Activated naive CD4-positive, alpha-beta T cell treated with anti-CD3 and anti-CD28 coated beads, Interleukin-2, amount 50 U/mL, for 24 hours (primary cell): ENCODE measurements at regions not wholly inside any gene's neighbourhood (a gene's known extent, or its start where the extent isn't known, plus 50 kb on each side); places are given as distances from the start of the nearest gene placed in this dataset.

Source experiments
- H3K27ac Mint-ChIP-seq: one replicate; pipeline ENCODE4 v1.8.0; 2021; ENCODE audit warnings: mild to moderate bottlenecking, mixed read lengths
- H3K27me3 Mint-ChIP-seq: one replicate; pipeline ENCODE4 v1.8.0; 2021; ENCODE audit warnings: mixed read lengths
- H3K36me3 Mint-ChIP-seq: one replicate; pipeline ENCODE4 v1.8.0; 2021; ENCODE audit warnings: mixed read lengths
- H3K4me1 Mint-ChIP-seq: one replicate; pipeline ENCODE4 v1.8.0; 2021; ENCODE audit warnings: mixed read lengths
- H3K4me3 Mint-ChIP-seq: one replicate; pipeline ENCODE4 v1.8.0; 2021; ENCODE audit warnings: mild to moderate bottlenecking, mixed read lengths
- H3K9me3 Mint-ChIP-seq: one replicate; pipeline ENCODE4 v1.8.0; 2021; ENCODE audit warnings: mixed read lengths

DNA sequence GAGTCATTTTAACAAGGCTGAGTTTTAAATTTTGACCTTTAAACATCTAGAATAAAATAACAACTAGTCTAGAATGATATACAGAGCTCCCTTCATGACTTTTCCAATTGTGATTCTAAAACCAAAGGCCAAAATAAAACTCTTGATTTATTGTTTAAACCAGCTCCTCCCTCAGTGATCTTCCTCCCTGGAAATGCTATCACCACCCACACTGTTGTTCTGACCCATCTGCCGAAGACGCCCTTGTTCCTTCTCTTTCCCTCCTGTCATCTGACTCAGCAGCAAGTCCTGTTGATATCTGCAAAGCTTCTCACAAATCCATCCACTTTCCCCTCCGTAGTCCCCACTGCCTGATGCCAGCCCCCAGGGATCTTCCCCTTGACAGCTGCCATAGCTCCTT is 231.6 kb upstream of the DYNLRB2 start:
- no peaks in the 10 kb centered on the region for H3K4me1 Mint-ChIP-seq
- peaks cover 12% of the 10 kb centered on the region for H3K27me3 Mint-ChIP-seq

DNA sequence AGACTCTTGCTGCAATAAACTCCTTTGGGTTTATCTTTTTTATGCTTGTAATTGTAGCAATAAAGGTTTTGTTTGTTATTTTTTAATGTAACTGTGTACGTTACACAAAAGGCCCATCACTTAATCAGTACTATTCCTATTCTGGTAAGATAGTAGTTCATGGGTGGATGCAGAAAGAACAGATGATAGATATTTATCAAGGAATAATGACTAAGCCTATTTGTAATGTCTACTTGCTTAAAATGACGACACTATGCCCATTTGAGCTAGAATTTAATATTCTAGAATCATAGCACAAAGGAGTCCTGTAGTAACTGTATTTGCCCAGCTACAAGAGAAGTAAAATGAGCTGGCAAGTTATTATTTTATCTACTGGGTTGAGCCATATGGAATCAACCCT is 235.4 kb upstream of the DYNLRB2 start:
- H3K27ac Mint-ChIP-seq, result no peak overlapping the region
- peaks cover 9% of the 10 kb centered on the region for H3K27me3 Mint-ChIP-seq

More for the DNA sequence above, 231.6 kb upstream of the DYNLRB2 start:
- H3K27ac Mint-ChIP-seq, result no peak overlapping the region
- H3K9me3 Mint-ChIP-seq, result no peaks in the 10 kb centered on the region
- no peak overlapping the region for H3K4me3 Mint-ChIP-seq
- H3K36me3 Mint-ChIP-seq, result no peaks in the 10 kb centered on the region

DNA sequence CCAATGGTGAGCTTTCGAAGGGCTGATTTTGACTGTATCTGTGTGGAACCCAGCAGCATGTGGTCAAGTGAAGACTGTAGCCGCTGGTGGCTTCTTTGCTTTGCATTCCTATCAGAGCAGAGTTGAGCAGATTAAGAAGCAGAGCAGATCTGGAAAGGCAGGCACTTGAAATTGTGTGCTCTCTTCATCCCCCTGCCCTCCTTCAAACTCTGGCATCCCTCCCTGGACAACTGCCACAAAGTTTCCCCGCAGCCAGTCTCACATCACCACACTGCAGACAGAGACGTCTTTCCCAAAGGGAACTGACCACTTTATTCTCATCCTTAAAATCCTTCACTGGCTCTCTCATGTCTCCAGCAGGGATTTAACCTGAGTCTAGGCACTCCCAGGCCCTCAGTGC is 237.1 kb upstream of the DYNLRB2 start:
- H3K4me1 Mint-ChIP-seq, result no peaks in the 10 kb centered on the region
- no peak overlapping the region for H3K27ac Mint-ChIP-seq
- no peaks in the 10 kb centered on the region for H3K9me3 Mint-ChIP-seq
- no peaks in the 10 kb centered on the region for H3K36me3 Mint-ChIP-seq
- peaks cover 6% of the 10 kb centered on the region for H3K27me3 Mint-ChIP-seq
- H3K4me3 Mint-ChIP-seq, result no peak overlapping the region

More for the DNA sequence above, 235.4 kb upstream of the DYNLRB2 start:
- Mint-ChIP-seq H3K4me3 (no peak overlapping the region), H3K9me3 (no peaks in the 10 kb centered on the region), H3K36me3 (no peaks in the 10 kb centered on the region), H3K4me1 (no peaks in the 10 kb centered on the region)

DNA sequence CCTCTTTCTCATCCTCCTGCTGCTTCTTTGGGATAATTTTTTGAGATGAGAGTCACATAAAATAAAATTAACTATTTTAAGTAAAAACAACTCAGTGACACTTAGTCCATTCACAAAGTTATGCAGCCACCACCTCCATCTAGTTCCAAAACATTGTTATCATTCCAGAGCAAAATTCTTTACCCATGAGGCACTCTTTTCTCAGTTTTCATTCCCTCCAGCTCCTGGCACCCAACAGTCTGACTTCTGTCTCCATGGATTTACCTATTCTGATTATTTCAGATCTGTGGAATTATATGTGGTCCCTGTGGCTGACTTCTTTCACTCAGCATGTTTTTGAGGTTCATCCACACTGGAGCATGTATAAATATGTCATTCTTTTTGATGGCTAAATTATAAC is 239.9 kb upstream of the DYNLRB2 start:
- Mint-ChIP-seq H3K36me3 (no peaks in the 10 kb centered on the region), H3K9me3 (no peaks in the 10 kb centered on the region), H3K27ac (no peak overlapping the region), H3K4me3 (no peak overlapping the region), H3K27me3 (peaks cover 8% of the 10 kb centered on the region), H3K4me1 (no peaks in the 10 kb centered on the region)

DNA sequence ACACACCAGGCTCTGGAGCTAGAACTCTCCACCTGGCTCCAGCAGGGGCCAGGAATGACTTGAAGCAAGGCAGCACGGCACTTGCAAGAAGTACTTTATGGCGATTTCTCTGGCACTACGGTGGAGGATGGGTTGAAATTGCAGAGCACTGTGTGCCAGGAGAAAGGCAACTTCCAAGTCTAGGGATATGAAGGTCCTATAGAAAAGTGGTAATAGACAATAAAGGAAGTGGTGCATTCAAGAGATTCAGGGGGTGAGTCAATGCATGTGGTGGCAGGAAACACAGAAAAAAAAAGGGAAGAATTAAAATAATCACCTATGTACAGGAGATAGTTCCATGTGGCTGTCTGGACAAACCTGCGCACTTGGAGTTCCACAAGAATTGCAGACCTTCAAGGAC is 240.3 kb upstream of the DYNLRB2 start:
- no peak overlapping the region for H3K4me3 Mint-ChIP-seq
- H3K36me3 Mint-ChIP-seq, result no peaks in the 10 kb centered on the region
- peaks cover 8% of the 10 kb centered on the region for H3K27me3 Mint-ChIP-seq
- H3K27ac Mint-ChIP-seq, result no peak overlapping the region
- no peaks in the 10 kb centered on the region for H3K9me3 Mint-ChIP-seq
- no peaks in the 10 kb centered on the region for H3K4me1 Mint-ChIP-seq

DNA sequence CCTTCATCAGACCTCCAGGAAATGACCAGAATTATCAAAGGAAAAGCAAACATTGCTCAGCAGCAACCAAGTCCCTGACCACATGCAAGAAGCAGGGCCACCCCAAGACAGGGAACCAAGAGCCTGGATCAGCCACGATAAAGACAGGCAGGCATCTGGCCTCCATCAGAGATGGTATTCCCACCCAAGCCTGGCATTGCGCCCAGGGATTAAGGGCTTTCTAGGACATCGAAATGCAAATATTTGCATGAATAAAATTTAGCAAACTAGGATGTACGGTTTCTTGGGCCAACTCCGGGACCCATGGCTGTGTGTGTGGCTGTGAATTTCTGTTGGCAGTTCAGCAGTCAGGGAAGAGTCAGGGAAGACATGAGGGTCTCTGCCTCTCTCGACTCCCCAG is 241.4 kb upstream of the DYNLRB2 start:
- no peak overlapping the region for H3K27ac Mint-ChIP-seq
- no peaks in the 10 kb centered on the region for H3K4me1 Mint-ChIP-seq
- no peak overlapping the region for H3K4me3 Mint-ChIP-seq
- H3K36me3 Mint-ChIP-seq, result no peaks in the 10 kb centered on the region
- H3K27me3 Mint-ChIP-seq, result peaks cover 11% of the 10 kb centered on the region
- no peaks in the 10 kb centered on the region for H3K9me3 Mint-ChIP-seq

DNA sequence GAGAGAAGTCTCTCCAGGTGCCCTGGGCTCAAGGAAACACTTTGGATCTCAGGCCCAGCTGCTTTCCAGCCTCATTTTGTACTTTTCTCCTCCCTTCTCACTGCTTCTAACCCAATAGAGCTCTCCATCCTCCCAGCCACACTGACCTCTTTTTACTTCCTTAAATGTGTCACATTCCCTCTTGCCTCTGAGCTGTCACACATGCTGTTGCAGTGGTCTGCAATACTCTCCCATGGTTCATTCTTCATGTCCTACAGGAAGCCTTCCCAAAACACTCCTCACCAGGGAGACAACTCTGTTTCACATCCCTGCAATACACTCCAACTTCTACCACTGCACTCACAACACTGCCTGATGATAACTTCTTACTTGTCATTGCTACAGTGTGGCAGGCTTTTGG is 242.1 kb upstream of the DYNLRB2 start:
- Mint-ChIP-seq H3K4me3 (no peak overlapping the region), H3K9me3 (no peaks in the 10 kb centered on the region), H3K4me1 (no peaks in the 10 kb centered on the region), H3K36me3 (no peaks in the 10 kb centered on the region), H3K27ac (no peak overlapping the region), H3K27me3 (peaks cover 11% of the 10 kb centered on the region)

DNA sequence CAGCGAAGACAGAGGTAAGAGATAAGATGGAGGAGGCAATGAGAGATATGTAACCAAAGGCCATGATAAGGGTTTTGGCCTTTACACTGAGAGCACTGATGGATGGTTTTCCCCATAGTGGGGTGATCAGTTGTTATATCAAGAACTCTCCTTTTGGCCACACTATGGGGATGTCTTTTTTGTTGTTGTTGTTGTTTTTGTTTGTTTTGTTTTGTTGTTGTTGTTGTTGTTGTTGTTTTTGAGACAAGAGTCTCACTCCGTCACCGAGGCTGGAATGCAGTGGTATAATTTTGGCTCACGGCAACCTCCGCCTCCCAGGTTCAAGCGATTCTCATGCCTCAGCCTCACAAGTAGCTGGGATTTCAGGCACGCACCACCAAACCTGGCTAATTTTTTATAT is 244.8 kb upstream of the DYNLRB2 start:
- no peaks in the 10 kb centered on the region for H3K4me1 Mint-ChIP-seq
- H3K9me3 Mint-ChIP-seq, result no peaks in the 10 kb centered on the region
- H3K36me3 Mint-ChIP-seq, result no peaks in the 10 kb centered on the region
- H3K27ac Mint-ChIP-seq, result no peak overlapping the region
- H3K27me3 Mint-ChIP-seq, result peaks cover 6% of the 10 kb centered on the region
- no peak overlapping the region for H3K4me3 Mint-ChIP-seq

DNA sequence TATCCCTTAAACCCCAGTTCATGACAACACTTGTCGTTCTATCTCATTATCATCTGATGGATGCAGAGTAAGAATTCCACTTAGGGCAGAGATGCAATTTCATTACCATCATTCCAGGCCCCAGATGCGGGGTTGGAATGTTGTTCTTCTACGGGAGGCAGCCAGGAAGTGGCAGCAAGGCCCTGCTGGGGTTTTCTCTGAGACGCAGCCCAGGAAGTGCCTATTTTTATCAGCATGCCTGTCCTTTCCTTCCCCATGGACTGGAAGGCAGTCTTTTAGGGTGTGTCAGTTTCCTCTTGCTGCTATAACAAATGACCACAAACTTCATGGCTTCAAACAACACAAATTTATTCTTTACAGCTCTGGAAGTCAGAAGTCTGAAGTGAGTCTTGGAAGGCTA is 246.6 kb upstream of the DYNLRB2 start:
- H3K4me3 Mint-ChIP-seq, result no peak overlapping the region
- H3K36me3 Mint-ChIP-seq, result no peaks in the 10 kb centered on the region

DNA sequence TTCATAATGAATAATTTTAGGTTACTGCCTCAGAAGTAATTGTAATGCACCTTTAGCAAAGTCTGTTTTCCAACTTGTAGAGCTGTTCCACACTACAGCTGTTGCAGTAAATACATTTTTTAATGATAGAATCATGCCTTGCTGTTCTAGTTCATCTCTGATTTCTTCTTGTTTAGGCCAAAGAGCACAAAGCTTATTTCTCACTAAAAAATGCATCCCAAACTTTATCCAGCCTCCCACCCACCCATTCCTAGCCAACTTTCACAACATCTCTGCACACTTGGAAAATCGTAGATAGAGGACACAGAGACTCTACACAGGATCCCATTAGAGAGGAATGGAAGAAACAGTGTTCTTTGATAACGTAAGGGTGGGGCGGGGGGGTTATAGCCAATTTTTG is 252.2 kb upstream of the DYNLRB2 start:
- Mint-ChIP-seq H3K9me3 (no peaks in the 10 kb centered on the region), H3K27ac (no peak overlapping the region)

More for the DNA sequence above, 246.6 kb upstream of the DYNLRB2 start:
- no peaks in the 10 kb centered on the region for H3K9me3 Mint-ChIP-seq
- peaks cover 8% of the 10 kb centered on the region for H3K27me3 Mint-ChIP-seq
- no peaks in the 10 kb centered on the region for H3K4me1 Mint-ChIP-seq
- no peak overlapping the region for H3K27ac Mint-ChIP-seq

DNA sequence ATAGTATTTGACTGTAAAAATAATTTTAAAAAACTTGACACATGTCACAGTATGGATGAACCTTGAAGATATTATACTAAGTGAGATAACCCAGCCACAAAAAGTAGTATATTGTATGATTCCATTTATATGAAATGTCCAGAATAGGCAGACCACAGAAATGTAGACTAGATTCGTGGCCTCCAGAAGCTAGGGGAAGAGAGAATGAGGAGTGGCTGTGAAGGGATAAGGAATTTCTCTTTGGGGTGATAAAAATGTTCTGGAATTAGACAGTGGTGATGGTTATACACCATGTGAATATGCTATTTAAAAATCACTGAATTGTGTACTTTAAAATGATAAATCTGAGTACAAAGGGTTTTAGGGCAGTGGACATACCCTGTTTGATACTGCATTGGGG is 253.1 kb upstream of the DYNLRB2 start:
- Mint-ChIP-seq H3K9me3 (no peaks in the 10 kb centered on the region), H3K27me3 (peaks cover 5% of the 10 kb centered on the region), H3K4me3 (no peak overlapping the region), H3K27ac (no peak overlapping the region), H3K36me3 (no peaks in the 10 kb centered on the region), H3K4me1 (no peaks in the 10 kb centered on the region)

More for the DNA sequence above, 252.2 kb upstream of the DYNLRB2 start:
- Mint-ChIP-seq H3K4me1 (no peaks in the 10 kb centered on the region), H3K27me3 (peaks cover 5% of the 10 kb centered on the region), H3K4me3 (no peak overlapping the region), H3K36me3 (no peaks in the 10 kb centered on the region)

DNA sequence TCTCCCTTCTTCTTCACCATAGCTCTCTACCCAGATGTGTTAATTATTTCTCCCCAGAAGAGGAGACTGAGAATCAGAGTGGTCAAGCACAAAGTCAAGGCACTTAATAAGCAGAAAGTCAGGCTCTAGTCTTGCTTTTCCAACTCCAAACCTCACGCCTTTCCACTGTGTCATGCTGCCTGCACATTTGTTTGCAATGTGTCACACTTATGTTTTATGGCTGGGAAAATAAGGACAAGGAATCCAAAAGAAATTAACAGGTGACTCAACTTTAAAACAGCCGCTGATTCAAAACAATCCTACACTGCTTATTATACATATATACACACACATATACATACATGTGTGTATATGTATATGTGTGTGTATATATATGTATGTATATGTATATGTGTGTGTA is 255.7 kb upstream of the DYNLRB2 start:
- Mint-ChIP-seq H3K27ac (no peak overlapping the region), H3K4me3 (no peak overlapping the region), H3K9me3 (no peaks in the 10 kb centered on the region)

DNA sequence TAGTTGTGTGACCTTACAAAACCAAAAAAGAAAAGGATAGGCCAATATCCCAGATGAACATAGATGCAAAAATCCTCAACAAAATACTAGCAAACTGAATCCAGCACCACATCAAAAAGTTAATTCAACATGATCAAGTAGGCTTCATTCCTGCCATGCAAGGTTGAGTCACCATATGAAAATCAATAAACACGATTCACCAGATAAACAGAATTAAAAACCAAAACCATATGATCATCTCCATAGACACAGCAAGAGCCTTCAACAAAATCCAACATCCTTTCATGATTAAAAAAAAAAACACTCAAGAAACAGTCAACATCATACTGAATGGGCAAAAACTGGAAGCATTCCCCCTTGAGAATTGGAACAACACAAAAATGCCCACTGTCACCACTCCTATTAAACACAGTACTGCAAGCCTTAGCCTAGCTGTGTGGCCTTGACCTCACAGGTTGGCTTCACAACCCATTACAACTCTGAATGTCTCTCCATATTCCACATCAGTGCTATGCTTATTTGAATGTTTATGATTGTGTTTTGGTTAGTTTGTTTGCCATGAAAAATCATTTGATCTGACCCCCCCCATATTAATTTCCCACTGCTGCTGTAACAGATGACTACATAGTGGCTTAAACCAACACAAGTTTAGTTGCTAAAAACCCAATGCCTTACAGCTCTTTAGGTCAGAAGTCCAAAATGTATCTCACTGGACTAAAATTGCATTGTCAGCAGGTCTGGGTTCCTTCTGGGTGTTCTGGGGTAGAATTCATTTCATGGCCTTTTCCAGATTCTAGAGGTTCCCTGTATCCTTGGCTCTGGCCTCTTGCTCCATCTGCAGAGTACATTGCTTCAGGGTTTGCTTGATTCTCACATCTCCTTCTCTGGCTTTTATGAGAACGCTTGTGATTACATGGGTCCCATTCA is 257.1 kb upstream of the DYNLRB2 start:
- Mint-ChIP-seq H3K4me1 (no peaks in the 10 kb centered on the region), H3K27ac (no peak overlapping the region), H3K4me3 (no peak overlapping the region), H3K36me3 (no peaks in the 10 kb centered on the region), H3K27me3 (peaks cover 3% of the 10 kb centered on the region), H3K9me3 (no peaks in the 10 kb centered on the region)

More for the DNA sequence above, 255.7 kb upstream of the DYNLRB2 start:
- H3K36me3 Mint-ChIP-seq, result no peaks in the 10 kb centered on the region
- peaks cover 5% of the 10 kb centered on the region for H3K27me3 Mint-ChIP-seq
- H3K4me1 Mint-ChIP-seq, result no peaks in the 10 kb centered on the region

DNA sequence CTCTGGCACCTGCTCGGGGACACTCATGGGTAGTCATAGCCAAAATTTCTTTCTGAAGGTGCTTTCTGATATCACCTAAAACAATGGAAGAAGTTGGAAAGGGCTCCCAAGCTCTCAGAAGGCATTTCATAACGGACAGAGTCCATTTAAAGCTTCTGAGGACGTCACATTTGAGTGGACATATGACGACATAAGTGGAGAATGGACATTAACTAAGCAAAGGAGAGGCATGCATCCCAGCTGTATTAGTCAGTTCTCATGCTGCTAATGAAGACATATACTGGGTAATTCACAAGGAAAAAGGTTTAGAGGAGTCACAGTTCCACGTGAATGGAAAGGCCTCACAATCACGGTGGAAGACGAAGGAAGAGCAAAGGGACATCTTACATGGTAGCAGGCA is 260.2 kb upstream of the DYNLRB2 start:
- H3K36me3 Mint-ChIP-seq, result no peaks in the 10 kb centered on the region
- H3K9me3 Mint-ChIP-seq, result no peaks in the 10 kb centered on the region
- peaks cover 2% of the 10 kb centered on the region for H3K27me3 Mint-ChIP-seq
- H3K4me3 Mint-ChIP-seq, result no peak overlapping the region
- no peaks in the 10 kb centered on the region for H3K4me1 Mint-ChIP-seq
- no peak overlapping the region for H3K27ac Mint-ChIP-seq

DNA sequence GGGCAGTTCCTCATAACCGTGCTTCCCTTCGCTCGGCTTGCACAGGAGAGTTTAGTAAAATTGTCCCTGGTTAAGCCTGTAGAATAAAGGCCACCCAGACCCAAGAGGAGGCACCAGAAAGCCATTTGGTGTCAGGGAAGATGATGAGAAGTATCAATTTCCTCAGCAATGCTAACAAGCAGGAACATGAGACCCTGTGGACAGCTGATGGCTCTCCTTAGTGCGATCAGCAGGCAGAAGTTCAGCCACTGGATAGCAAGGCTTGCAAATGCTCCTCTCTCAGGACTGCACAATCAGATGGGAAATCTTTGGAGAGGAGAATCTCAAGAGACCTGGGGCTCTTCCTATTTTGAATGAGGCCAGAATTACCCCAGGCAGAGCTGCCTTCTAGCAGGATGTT is 261.1 kb upstream of the DYNLRB2 start:
- Mint-ChIP-seq H3K4me3 (no peak overlapping the region), H3K36me3 (no peaks in the 10 kb centered on the region), H3K27ac (no peak overlapping the region), H3K4me1 (no peaks in the 10 kb centered on the region), H3K27me3 (peaks cover 2% of the 10 kb centered on the region), H3K9me3 (no peaks in the 10 kb centered on the region)

DNA sequence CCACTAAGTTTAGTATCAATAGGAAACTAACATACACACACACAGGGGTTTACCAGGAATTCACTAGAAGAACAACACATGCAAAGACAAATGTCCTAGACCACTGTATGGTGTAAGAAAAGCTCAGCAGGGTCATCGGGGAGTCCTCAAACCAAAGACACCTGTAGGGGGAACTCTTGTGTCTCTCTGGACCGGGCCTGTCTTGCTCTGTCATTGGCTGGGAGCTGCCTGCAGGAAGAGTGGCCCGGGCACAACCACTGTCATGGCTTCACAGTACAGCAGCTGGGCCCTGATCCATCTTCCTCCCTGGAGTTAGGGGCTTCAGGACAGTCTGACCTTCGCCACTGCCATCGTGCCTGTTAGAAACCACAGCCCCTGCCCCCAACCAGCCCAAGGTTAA is 263.6 kb upstream of the DYNLRB2 start:
- no peak overlapping the region for H3K4me3 Mint-ChIP-seq
- H3K4me1 Mint-ChIP-seq, result no peaks in the 10 kb centered on the region
- H3K36me3 Mint-ChIP-seq, result no peaks in the 10 kb centered on the region
- no peaks in the 10 kb centered on the region for H3K9me3 Mint-ChIP-seq
- no peak overlapping the region for H3K27ac Mint-ChIP-seq
- H3K27me3 Mint-ChIP-seq, result peaks cover 9% of the 10 kb centered on the region
